ENCODE measurements at regions not wholly inside any gene's neighbourhood (a gene's known extent, or its start where the extent isn't known, plus 50 kb on each side); places are given as distances from the start of the nearest gene placed in this dataset.

DNA sequence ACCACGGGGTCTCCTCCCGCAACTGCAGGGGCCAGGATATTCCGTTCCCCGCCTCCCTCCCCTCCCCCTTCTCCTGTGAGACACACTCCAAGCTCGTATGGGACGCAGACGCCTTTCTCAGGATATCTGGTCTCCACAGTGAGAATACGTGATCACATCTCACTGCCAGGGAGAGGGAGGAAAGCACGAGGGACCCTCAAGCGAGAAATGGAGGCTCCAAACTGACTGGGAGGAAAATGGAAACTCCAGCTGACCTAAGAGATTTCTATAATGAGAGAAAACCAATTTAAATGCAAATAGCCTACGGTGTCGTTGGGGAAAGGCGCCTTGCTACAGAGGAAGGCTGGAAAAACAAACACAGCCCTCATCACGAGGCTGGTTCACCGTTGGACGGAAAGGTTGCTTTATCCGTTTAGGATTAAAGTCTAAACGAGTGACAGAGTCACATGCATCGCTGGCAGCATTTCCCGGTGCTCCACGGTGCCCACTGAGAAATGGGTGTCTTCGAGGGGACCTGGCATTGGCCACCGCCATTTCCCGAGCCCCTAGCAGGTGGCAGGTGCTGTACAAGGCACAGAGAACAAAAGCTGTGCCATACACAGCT is 116.9 kb upstream of the CPEB4 start:
- H3K36me3 Mint-ChIP-seq: no peaks in the 10 kb centered on the region

DNA sequence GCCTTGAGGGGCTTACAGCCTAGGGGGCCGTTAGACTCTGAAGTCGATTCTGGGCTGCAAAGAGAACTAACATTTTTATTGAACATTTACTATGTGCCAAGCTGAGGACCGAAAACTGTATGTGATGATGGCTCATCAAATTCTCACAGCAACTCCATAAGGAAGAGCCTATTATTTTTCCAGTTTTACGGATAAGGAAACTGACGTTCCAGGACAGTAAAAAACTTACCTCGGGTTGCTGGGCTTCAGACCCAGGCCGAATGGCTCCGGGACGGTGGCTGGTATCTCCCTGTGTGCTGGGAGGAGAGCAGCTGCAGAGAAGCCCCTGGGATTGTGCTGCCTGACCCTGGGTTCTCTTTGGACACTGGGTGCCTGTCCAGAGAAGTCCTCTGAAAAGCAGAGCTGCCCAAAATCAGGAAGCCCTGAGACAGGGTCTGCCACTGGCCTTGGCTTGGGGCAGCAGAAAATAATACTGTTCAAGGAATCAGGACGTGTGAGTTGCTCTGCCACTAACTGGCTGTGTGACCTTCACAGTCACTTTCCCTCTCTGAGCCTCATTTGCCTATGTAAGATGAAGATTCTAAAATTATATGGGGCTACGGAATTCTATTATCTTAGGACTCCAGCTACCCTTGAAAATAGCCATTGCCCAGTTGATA is 116.3 kb upstream of the CPEB4 start:
- H3K27me3 Mint-ChIP-seq: peaks cover 4% of the 10 kb centered on the region
- H3K9me3 Mint-ChIP-seq: peaks cover 9% of the 10 kb centered on the region
- peaks cover 20% of the 10 kb centered on the region for H3K4me1 Mint-ChIP-seq (ENCODE audit: unreplicated experiment)
- H3K4me3 Mint-ChIP-seq: no peak overlapping the region
- no peak overlapping the region for H3K27ac Mint-ChIP-seq
- no peak for DNase-seq (ENCODE audit: extremely low spot score, unreplicated experiment)
- H3K36me3 Mint-ChIP-seq: no peaks in the 10 kb centered on the region
- TF ChIP-seq, protein P1, sequence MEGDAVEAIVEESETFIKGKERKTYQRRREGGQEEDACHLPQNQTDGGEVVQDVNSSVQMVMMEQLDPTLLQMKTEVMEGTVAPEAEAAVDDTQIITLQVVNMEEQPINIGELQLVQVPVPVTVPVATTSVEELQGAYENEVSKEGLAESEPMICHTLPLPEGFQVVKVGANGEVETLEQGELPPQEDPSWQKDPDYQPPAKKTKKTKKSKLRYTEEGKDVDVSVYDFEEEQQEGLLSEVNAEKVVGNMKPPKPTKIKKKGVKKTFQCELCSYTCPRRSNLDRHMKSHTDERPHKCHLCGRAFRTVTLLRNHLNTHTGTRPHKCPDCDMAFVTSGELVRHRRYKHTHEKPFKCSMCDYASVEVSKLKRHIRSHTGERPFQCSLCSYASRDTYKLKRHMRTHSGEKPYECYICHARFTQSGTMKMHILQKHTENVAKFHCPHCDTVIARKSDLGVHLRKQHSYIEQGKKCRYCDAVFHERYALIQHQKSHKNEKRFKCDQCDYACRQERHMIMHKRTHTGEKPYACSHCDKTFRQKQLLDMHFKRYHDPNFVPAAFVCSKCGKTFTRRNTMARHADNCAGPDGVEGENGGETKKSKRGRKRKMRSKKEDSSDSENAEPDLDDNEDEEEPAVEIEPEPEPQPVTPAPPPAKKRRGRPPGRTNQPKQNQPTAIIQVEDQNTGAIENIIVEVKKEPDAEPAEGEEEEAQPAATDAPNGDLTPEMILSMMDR (conservative IDR thresholded peaks at IDR 0.05): no peak

More for the DNA sequence above, 116.9 kb upstream of the CPEB4 start:
- DNase-seq (ENCODE audit: extremely low spot score, unreplicated experiment): no peak
- peaks cover 21% of the 10 kb centered on the region for H3K4me1 Mint-ChIP-seq (ENCODE audit: unreplicated experiment)
- no peak overlapping the region for H3K4me3 Mint-ChIP-seq
- TF ChIP-seq, protein P1 (conservative IDR thresholded peaks at IDR 0.05): no peak
- peaks cover 4% of the 10 kb centered on the region for H3K27me3 Mint-ChIP-seq
- H3K9me3 Mint-ChIP-seq: peaks cover 9% of the 10 kb centered on the region
- H3K27ac Mint-ChIP-seq: peak overlapping the region; percentile 22

- H3K27ac Mint-ChIP-seq: no peak overlapping the region
- H3K36me3 Mint-ChIP-seq: no peaks in the 10 kb centered on the region
- H3K4me1 Mint-ChIP-seq (ENCODE audit: unreplicated experiment): peaks cover 24% of the 10 kb centered on the region
- DNase-seq (ENCODE audit: extremely low spot score, unreplicated experiment): no peak
- TF ChIP-seq, protein P1 (conservative IDR thresholded peaks at IDR 0.05): no peak
- peaks cover 4% of the 10 kb centered on the region for H3K27me3 Mint-ChIP-seq
- H3K4me3 Mint-ChIP-seq: no peak overlapping the region
- peaks cover 9% of the 10 kb centered on the region for H3K9me3 Mint-ChIP-seq
Observed at GRCh38 chr5:173772384-173773059, 115.6 kb upstream of the CPEB4 start.

DNA sequence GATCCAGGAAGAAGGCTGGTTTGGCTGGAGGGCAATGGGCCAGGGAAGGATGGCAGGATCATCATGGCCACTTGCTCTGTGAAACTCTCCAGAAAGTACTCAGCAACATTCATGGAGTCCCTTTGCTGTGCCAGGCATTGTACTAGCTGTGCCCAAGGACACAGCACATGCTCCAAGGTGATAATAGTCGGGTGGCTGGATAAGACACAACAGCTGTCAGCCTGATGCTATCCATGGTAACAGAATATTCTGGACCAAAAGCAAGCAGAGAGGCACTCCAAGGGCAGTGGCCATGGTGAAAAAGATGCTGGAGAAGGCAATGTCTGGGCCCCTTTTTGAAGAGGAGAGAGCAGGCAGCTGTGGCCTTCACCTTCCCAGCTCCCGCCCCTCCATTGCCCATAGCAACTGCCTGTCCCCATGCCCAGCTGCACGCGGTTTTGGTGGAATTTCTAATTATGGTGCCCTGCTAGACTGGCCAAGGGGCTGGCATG is 113.8 kb upstream of the CPEB4 start:
- Mint-ChIP-seq H3K27me3 (peaks cover 4% of the 10 kb centered on the region), H3K36me3 (no peaks in the 10 kb centered on the region), H3K4me3 (no peak overlapping the region), H3K27ac (no peak overlapping the region), H3K9me3 (peaks cover 9% of the 10 kb centered on the region), H3K4me1 (ENCODE audit: unreplicated experiment) (peaks cover 24% of the 10 kb centered on the region)
- no peak for DNase-seq (ENCODE audit: extremely low spot score, unreplicated experiment)
- TF ChIP-seq, protein P1 (conservative IDR thresholded peaks at IDR 0.05): no peak

- Mint-ChIP-seq H3K9me3 (peaks cover 3% of the 10 kb centered on the region), H3K4me1 (ENCODE audit: unreplicated experiment) (peaks cover 31% of the 10 kb centered on the region), H3K27me3 (no peaks in the 10 kb centered on the region), H3K4me3 (no peak overlapping the region), H3K27ac (no peak overlapping the region), H3K36me3 (no peaks in the 10 kb centered on the region)
- TF ChIP-seq, protein P1 (conservative IDR thresholded peaks at IDR 0.05): no peak
- no peak for DNase-seq (ENCODE audit: extremely low spot score, unreplicated experiment)
Observed at GRCh38 chr5:173775261-173776197, 112.6 kb upstream of the CPEB4 start.
